Endothelial cell (in vitro differentiated cells): ENCODE measurements at regions not wholly inside any gene's neighbourhood (a gene's known extent, or its start where the extent isn't known, plus 50 kb on each side); places are given as distances from the start of the nearest gene placed in this dataset.

Source experiments
- DNase-seq: peaks from one replicate; pipeline ENCODE4 v3.0.0; 2021; ENCODE audit warnings: low spot score
- H3K27ac Mint-ChIP-seq: one replicate; pipeline ENCODE4 v1.8.0; 2021; ENCODE audit warnings: mixed read lengths, inconsistent platforms; ENCODE audit not compliant: unreplicated experiment
- H3K27me3 Mint-ChIP-seq: one replicate; pipeline ENCODE4 v1.8.0; 2021; ENCODE audit warnings: mild to moderate bottlenecking, moderate library complexity, mixed read lengths, inconsistent platforms; ENCODE audit not compliant: unreplicated experiment
- H3K36me3 Mint-ChIP-seq: one replicate; pipeline ENCODE4 v1.8.0; 2021; ENCODE audit warnings: mild to moderate bottlenecking, low read depth, mixed read lengths, inconsistent platforms; ENCODE audit not compliant: unreplicated experiment
- H3K4me1 Mint-ChIP-seq: one replicate; pipeline ENCODE4 v1.8.0; 2021; ENCODE audit warnings: mild to moderate bottlenecking, mixed read lengths, inconsistent platforms; ENCODE audit not compliant: unreplicated experiment
- H3K4me3 Mint-ChIP-seq: one replicate; pipeline ENCODE4 v1.8.0; 2021; ENCODE audit warnings: mild to moderate bottlenecking, mixed read lengths, inconsistent platforms; ENCODE audit not compliant: unreplicated experiment
- H3K9me3 Mint-ChIP-seq: one replicate; pipeline ENCODE4 v1.8.0; 2021; ENCODE audit warnings: mixed read lengths, inconsistent platforms; ENCODE audit not compliant: unreplicated experiment
- CTCF ChIP-seq: fragments of 200-600 bp; sonication (generic); IDR thresholded peaks from one replicate; pipeline ENCODE4 v1.5.0; 2021; ENCODE audit warnings: antibody characterized with exemption; ENCODE audit not compliant: unreplicated experiment

GRCh38 chr5:27810458-27810857 is 772.1 kb upstream of the CDH9 start:
- H3K4me3 Mint-ChIP-seq, result no peak overlapping the region
- no peak for DNase-seq
- H3K27me3 Mint-ChIP-seq, result no peaks in the 10 kb centered on the region
- H3K9me3 Mint-ChIP-seq, result no peaks in the 10 kb centered on the region
- no peak overlapping the region for H3K27ac Mint-ChIP-seq
- no peaks in the 10 kb centered on the region for H3K36me3 Mint-ChIP-seq
- peaks cover 3% of the 10 kb centered on the region for H3K4me1 Mint-ChIP-seq
- TF ChIP-seq CTCF, result no peak

- Mint-ChIP-seq H3K27ac (no peak overlapping the region), H3K4me1 (no peaks in the 10 kb centered on the region), H3K36me3 (no peaks in the 10 kb centered on the region), H3K9me3 (no peaks in the 10 kb centered on the region), H3K27me3 (no peaks in the 10 kb centered on the region), H3K4me3 (no peak overlapping the region)
- no peak for DNase-seq
- TF ChIP-seq CTCF, result no peak
These were observed 758.8 kb upstream of the CDH9 start for GRCh38 chr5:27797220-27797619.

- no peaks in the 10 kb centered on the region for H3K9me3 Mint-ChIP-seq
- no peak overlapping the region for H3K4me3 Mint-ChIP-seq
- TF ChIP-seq CTCF, result no peak
- no peaks in the 10 kb centered on the region for H3K27me3 Mint-ChIP-seq
- H3K27ac Mint-ChIP-seq, result no peak overlapping the region
- no peaks in the 10 kb centered on the region for H3K36me3 Mint-ChIP-seq
- H3K4me1 Mint-ChIP-seq, result no peaks in the 10 kb centered on the region
- DNase-seq, result no peak
These were observed 749.8 kb upstream of the CDH9 start for GRCh38 chr5:27788184-27788583.

- no peak for TF ChIP-seq CTCF
- no peak for DNase-seq
- H3K4me1 Mint-ChIP-seq, result no peaks in the 10 kb centered on the region
- H3K9me3 Mint-ChIP-seq, result no peaks in the 10 kb centered on the region
- H3K4me3 Mint-ChIP-seq, result no peak overlapping the region
- no peak overlapping the region for H3K27ac Mint-ChIP-seq
- no peaks in the 10 kb centered on the region for H3K36me3 Mint-ChIP-seq
- no peaks in the 10 kb centered on the region for H3K27me3 Mint-ChIP-seq
These were observed 745.9 kb upstream of the CDH9 start for GRCh38 chr5:27784317-27784716.

- no peak for TF ChIP-seq CTCF
- H3K27ac Mint-ChIP-seq, result no peak overlapping the region
- no peaks in the 10 kb centered on the region for H3K4me1 Mint-ChIP-seq
- no peak overlapping the region for H3K4me3 Mint-ChIP-seq
- no peaks in the 10 kb centered on the region for H3K36me3 Mint-ChIP-seq
- DNase-seq, result no peak
- H3K27me3 Mint-ChIP-seq, result no peaks in the 10 kb centered on the region
- H3K9me3 Mint-ChIP-seq, result no peaks in the 10 kb centered on the region
These were observed 739.7 kb upstream of the CDH9 start for GRCh38 chr5:27778121-27778520.
